ENCODE measurements at regions not wholly inside any gene's neighbourhood (a gene's known extent, or its start where the extent isn't known, plus 50 kb on each side); places are given as distances from the start of the nearest gene placed in this dataset.
"Not testable (repeated sequence)": the region's sequence is repeated elsewhere in the genome, so short reads cannot be mapped to it uniquely, and the experiment has no call there.

- DNase-seq, result no peak
Measured at GRCh38 chr5:163306421-163306820, 131.0 kb upstream of the CCNG1 start.

DNA sequence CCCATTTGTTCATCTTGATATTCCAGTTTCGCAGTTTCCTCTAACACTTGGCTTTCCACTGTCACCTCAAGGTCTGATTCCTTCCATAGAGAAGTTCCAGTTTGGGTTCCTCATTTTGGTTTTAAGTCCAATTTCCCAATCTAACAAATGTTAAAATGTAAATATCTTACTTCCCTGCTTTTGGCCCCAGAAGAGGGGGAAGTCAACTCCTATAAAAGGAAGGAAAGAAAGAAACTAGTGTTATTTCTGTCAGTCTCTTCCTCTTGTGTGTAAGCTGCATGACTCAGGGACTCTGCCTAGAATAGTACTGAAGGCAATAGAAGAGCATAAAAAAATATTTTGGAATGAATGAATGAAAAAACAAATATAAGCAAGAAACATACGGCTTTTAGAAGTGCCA lies 127.5 kb upstream of the CCNG1 start:
- no peak for DNase-seq

- no peak for DNase-seq
Measured at GRCh38 chr5:163310997-163311396, 126.4 kb upstream of the CCNG1 start.

DNA sequence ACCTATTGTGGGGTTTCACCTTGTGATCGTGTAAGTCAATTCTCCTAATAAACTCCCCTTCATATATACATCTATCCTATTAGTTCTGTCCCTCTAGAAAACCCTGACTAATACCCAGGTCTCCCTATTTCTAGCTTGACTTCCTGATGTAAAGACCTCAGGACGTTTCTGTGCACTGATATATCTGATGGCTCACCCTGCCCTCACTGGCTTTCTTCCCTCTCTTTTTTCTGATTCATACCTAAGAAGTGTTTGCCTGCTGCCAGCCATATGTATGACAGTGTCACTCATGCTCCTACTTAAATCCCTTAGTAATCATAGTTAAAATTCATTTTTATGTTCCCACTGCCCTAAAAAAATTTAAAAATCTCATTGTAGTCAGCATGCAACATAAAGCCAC lies 124.8 kb upstream of the CCNG1 start:
- no peak for DNase-seq

GRCh38 chr5:163313049-163313448 lies 124.3 kb upstream of the CCNG1 start:
- DNase-seq, result not testable (repeated sequence)

GRCh38 chr5:163316374-163316773 lies 121.0 kb upstream of the CCNG1 start:
- not testable (repeated sequence) for DNase-seq

DNA sequence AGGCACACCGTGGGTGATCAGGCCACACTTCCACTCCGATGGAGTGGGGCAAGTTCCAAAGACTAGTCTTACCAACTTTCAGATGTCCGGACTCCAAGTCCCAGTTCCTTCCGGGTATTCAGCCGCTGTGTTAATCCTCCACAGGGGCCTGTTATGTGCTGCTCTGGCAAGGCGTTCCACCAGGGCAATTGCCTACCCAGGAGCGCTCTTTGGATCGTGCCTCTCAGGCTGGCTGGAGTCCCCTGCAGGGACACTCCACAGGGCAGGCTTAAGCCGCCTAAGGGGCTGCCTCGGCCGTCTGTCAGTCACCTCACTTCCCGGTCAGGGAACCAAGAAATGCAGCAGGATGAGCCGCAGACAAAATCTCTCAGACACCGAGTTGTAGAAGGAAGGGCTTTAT lies 118.7 kb upstream of the CCNG1 start:
- no peak for DNase-seq

- DNase-seq, result no peak
Measured at GRCh38 chr5:163321511-163321910, 115.9 kb upstream of the CCNG1 start.

GRCh38 chr5:163330723-163331668 lies 106.4 kb upstream of the CCNG1 start:
- DNase-seq, result no peak

GRCh38 chr5:163336074-163336473 lies 101.3 kb upstream of the CCNG1 start:
- DNase-seq, result not testable (repeated sequence)

- no peak for DNase-seq
Measured at GRCh38 chr5:163339148-163339547, 98.2 kb upstream of the CCNG1 start.

GRCh38 chr5:163340378-163340777 lies 97.0 kb upstream of the CCNG1 start:
- not testable (repeated sequence) for DNase-seq

DNA sequence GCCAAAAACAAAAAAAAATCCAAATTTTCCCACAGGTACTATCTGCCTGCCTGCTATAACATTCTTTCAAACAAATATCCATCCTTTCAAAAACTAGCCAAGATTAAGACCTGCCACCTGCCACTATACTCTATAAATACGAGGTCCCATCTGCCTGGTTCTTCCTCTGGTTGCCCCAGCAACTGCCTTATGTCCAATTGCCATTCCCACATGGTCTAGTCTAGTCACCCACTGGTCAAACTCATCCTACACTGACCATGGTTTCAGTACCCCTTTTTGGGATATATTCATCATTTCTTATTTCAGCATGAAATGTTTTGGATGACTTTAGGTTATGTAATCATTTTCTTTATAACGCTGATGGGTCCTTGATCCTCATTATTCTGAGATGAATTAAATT lies 95.1 kb upstream of the CCNG1 start:
- no peak for DNase-seq

DNA sequence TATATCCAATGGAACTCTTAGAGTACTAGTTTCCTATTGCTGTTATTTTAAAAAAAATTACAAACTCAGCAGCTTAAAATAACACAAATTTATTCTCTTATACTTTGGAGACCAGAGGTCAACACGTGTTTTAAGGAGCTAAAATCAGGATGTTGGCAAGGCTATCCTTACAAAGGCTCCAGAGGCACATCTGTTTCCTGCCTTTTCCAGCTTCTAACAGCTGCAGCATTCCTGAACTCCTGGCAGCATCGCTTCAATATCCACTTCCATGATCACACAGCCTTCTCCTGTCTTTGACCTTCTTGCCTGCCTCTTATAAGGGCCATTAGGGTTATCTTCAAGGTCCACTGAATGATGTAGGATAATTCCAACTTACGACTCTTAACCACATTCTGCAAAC lies 92.2 kb upstream of the CCNG1 start:
- no peak for DNase-seq

DNA sequence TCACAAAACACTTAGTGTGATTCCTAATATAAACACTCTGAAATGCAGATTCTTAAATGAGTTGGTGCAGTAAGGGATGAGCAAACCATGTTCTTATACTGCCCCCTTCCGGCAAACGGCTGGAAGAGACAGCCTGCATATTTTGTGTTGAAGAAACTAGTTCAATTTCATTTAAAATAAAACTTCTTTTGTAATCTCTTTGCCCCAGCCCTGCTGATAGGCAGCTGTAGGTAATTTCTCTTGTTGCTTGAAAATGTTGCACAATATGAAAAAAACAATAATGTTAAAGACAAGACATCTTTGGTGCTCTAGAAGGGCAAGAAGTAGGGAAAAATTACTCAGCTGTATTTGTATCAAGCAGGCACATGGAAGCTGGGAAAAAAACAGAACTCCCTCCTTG lies 89.7 kb upstream of the CCNG1 start:
- peak; percentile 20 for DNase-seq

DNA sequence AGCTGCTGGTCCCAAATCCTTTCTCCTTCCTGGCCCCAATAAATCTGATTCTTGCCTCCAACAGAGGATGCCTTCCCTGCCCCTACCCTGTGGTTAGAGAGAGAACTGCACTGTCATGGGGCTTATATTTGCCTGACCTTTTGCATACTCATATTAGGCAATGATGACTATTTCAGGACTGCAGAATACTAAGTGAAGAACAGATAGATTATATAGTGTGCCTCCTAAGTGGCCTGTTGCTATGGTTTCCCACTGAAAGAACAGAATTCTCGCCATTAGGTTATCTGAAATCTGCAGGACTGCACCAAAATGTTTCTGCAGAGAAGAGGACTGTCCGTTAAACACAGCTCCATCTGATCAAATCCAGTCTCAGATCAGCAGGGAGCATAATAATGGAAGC lies 87.3 kb upstream of the CCNG1 start:
- DNase-seq, result no peak

DNA sequence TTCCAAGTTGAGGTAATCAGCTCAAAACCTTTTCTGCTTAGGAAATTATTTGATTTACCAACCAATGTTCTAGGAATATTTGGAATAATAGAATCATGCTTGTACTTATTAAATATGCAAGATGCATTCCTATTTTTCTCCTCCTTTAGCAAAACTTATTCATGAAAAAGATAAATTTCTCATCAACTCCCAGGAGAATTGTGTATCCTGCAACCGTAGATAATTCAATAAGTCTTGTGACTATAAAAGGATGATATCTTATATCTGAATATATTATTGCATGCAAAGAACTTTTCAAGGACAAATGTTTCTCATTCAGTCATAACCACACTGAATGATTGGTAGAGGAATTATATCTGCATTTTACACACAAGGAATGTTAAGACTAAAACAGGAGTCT lies 84.9 kb upstream of the CCNG1 start:
- DNase-seq, result no peak

- not testable (repeated sequence) for DNase-seq
Measured at GRCh38 chr5:163355811-163356210, 81.6 kb upstream of the CCNG1 start.

DNA sequence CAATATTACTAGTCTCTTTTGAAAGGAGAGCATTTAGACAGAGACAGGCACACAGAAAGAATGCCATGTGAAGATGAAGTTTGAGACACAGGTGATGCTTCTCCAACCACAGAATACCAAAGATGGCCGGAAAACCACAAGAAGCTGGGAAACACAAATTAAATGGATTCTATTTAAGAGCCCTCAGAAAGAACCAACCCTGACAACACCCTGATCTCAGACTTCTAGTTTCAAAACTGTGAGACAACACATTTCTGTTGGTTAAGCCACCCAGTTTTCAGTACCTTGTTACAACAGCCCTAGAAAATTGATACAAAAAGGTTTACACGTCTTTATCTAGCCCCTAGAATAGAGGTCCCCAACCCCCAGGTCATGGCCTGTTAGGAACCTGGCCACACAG lies 79.8 kb upstream of the CCNG1 start:
- no peak for DNase-seq

DNA sequence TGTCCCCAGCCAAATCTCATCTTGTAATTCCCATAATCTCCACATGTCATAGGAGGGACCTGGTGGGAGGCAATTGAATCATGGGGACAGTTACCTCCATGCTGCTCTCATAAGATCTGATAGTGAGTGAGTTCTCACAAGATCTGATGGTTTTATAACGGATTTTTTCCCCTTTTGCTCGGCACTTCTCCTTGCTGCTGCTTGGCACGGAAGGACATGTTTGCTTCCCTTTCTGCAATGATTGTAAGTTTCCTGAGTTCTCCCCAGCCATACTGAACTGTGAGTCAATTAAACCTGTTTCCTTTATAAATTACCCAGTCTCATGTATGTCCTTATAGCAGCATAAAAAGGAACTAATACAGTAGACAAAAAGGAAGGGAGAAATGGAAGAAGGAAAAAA lies 76.7 kb upstream of the CCNG1 start:
- no peak for DNase-seq

DNA sequence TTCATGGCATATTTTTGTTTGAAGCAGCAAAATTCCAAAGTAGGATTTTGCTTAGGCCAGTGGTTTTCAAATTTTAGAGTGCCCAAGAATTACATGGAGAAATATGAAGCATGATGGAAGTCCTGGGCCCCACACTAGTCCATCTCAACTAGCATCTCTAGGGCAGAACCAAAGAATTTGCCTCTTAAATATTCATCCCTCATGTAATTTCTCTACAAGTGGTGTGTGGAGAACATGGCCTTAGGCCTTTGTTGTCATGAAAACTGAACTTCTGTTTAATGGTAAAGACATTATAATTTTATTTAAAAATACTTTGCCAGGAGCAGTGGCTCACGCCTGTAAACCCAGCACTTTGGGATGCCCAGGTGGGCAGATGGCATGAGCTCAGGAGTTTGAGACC lies 75.9 kb upstream of the CCNG1 start:
- no peak for DNase-seq

- DNase-seq, result no peak
Measured at GRCh38 chr5:163362840-163363371, 74.5 kb upstream of the CCNG1 start.

DNA sequence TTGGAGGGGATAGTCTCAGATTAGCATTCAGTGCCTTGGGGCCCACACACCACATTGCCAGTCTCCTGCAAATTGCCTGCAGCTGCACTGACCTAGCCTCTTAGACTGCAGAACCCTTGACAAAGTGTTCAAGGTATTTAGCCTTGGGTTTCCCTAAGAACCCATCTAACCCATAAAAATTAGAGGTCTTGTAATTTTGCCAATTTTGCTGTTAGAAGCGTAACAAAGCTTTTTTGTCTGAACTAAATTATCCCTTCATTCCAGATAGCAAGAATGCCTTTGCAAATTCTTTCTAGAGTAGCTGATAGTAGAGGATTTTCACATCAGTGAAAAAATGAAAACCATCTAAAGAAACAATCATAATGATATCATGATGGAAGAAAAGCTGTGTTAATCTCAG lies 74.0 kb upstream of the CCNG1 start:
- DNase-seq, result no peak

DNA sequence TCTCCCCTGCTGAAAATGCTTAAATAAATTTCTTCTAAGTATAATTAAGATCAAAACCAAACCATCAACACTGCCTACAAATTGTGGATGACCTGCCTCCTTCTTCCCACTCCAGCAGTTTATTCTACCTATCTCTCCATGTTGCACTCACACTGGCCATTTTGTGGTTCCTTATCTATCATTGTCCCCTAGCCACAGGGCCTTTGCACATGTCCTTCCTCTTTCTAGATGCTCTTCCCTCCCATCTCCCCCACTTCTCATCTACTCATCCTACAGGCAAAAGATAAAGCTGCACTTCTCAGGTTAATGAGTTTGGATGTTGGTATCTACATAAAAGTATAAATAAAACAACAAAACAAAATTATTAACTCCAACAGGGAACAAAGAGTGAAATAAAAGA lies 70.6 kb upstream of the CCNG1 start:
- DNase-seq, result no peak
